ENCODE measurements at regions not wholly inside any gene's neighbourhood (a gene's known extent, or its start where the extent isn't known, plus 50 kb on each side); places are given as distances from the start of the nearest gene placed in this dataset.

GRCh38 chr9:107647141-107647540 is 157.6 kb upstream of the KLF4 start:
- TF ChIP-seq, protein P1, sequence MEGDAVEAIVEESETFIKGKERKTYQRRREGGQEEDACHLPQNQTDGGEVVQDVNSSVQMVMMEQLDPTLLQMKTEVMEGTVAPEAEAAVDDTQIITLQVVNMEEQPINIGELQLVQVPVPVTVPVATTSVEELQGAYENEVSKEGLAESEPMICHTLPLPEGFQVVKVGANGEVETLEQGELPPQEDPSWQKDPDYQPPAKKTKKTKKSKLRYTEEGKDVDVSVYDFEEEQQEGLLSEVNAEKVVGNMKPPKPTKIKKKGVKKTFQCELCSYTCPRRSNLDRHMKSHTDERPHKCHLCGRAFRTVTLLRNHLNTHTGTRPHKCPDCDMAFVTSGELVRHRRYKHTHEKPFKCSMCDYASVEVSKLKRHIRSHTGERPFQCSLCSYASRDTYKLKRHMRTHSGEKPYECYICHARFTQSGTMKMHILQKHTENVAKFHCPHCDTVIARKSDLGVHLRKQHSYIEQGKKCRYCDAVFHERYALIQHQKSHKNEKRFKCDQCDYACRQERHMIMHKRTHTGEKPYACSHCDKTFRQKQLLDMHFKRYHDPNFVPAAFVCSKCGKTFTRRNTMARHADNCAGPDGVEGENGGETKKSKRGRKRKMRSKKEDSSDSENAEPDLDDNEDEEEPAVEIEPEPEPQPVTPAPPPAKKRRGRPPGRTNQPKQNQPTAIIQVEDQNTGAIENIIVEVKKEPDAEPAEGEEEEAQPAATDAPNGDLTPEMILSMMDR (IDR thresholded peaks at IDR 0.05), result no peak
- TF ChIP-seq POLR2A (IDR thresholded peaks at IDR 0.05), result no peak
